Nephron progenitor cell (in vitro differentiated cells): ENCODE measurements at regions not wholly inside any gene's neighbourhood (a gene's known extent, or its start where the extent isn't known, plus 50 kb on each side); places are given as distances from the start of the nearest gene placed in this dataset.

Source experiments
- DNase-seq: peaks from one replicate; pipeline ENCODE4 v3.0.0; 2021
- H3K27ac Mint-ChIP-seq: 2 replicates; pipeline ENCODE4 v1.8.0; 2021; ENCODE audit warnings: mild to moderate bottlenecking, moderate library complexity, mixed read lengths
- H3K27me3 Mint-ChIP-seq: 2 replicates; pipeline ENCODE4 v1.8.0; 2021; ENCODE audit warnings: mild to moderate bottlenecking, low read depth, mixed read lengths; ENCODE audit not compliant: poor library complexity
- H3K36me3 Mint-ChIP-seq: 2 replicates; pipeline ENCODE4 v1.8.0; 2021; ENCODE audit warnings: low read depth, mixed read lengths
- H3K4me1 Mint-ChIP-seq: 2 replicates; pipeline ENCODE4 v1.8.0; 2021; ENCODE audit warnings: mixed read lengths
- H3K4me3 Mint-ChIP-seq: 2 replicates; pipeline ENCODE4 v1.8.0; 2021; ENCODE audit warnings: mild to moderate bottlenecking, moderate library complexity, mixed read lengths
- H3K9me3 Mint-ChIP-seq: 2 replicates; pipeline ENCODE4 v1.8.0; 2021; ENCODE audit warnings: mild to moderate bottlenecking, moderate library complexity, mixed read lengths
- CTCF ChIP-seq: fragments of 200-600 bp; sonication (generic); IDR thresholded peaks from 2 replicates; pipeline ENCODE4 v1.5.0; 2021; ENCODE audit warnings: antibody characterized with exemption

GRCh38 chr5:135729321-135729786 lies 105.1 kb upstream of the SLC25A48 start:
- TF ChIP-seq CTCF, result peak; percentile 41
- H3K4me3 Mint-ChIP-seq, result no peak overlapping the region

GRCh38 chr5:135724617-135725016 lies 109.8 kb upstream of the SLC25A48 start:
- Mint-ChIP-seq H3K36me3 (no peaks in the 10 kb centered on the region), H3K27me3 (peaks cover 4% of the 10 kb centered on the region), H3K9me3 (no peaks in the 10 kb centered on the region), H3K27ac (no peak overlapping the region), H3K4me3 (no peak overlapping the region), H3K4me1 (peaks cover 7% of the 10 kb centered on the region)
- no peak for TF ChIP-seq CTCF
- no peak for DNase-seq

More at GRCh38 chr5:135729321-135729786, 105.1 kb upstream of the SLC25A48 start:
- Mint-ChIP-seq H3K4me1 (peaks cover 7% of the 10 kb centered on the region), H3K36me3 (no peaks in the 10 kb centered on the region), H3K9me3 (no peaks in the 10 kb centered on the region), H3K27me3 (peaks cover 4% of the 10 kb centered on the region), H3K27ac (no peak overlapping the region)
- DNase-seq, result no peak

GRCh38 chr5:135723491-135723890 lies 111.0 kb upstream of the SLC25A48 start:
- Mint-ChIP-seq H3K9me3 (no peaks in the 10 kb centered on the region), H3K27ac (no peak overlapping the region), H3K4me3 (no peak overlapping the region), H3K36me3 (no peaks in the 10 kb centered on the region), H3K4me1 (no peaks in the 10 kb centered on the region), H3K27me3 (peaks cover 8% of the 10 kb centered on the region)
- TF ChIP-seq CTCF, result no peak
- DNase-seq, result no peak

- DNase-seq, result no peak
- Mint-ChIP-seq H3K9me3 (no peaks in the 10 kb centered on the region), H3K4me1 (no peaks in the 10 kb centered on the region), H3K27me3 (peaks cover 8% of the 10 kb centered on the region), H3K4me3 (no peak overlapping the region), H3K36me3 (no peaks in the 10 kb centered on the region), H3K27ac (no peak overlapping the region)
- no peak for TF ChIP-seq CTCF
Observed at GRCh38 chr5:135721548-135722090, 112.8 kb upstream of the SLC25A48 start.

GRCh38 chr5:135720191-135720590 lies 114.3 kb upstream of the SLC25A48 start:
- H3K27me3 Mint-ChIP-seq, result peaks cover 4% of the 10 kb centered on the region
- no peaks in the 10 kb centered on the region for H3K9me3 Mint-ChIP-seq
- no peaks in the 10 kb centered on the region for H3K36me3 Mint-ChIP-seq
- peak overlapping the region; percentile 38 for H3K27ac Mint-ChIP-seq
- H3K4me3 Mint-ChIP-seq, result no peak overlapping the region
- no peak for DNase-seq
- H3K4me1 Mint-ChIP-seq, result no peaks in the 10 kb centered on the region
- TF ChIP-seq CTCF, result no peak

GRCh38 chr5:135719428-135720063 lies 114.9 kb upstream of the SLC25A48 start:
- DNase-seq, result no peak
- H3K9me3 Mint-ChIP-seq, result no peaks in the 10 kb centered on the region
- H3K36me3 Mint-ChIP-seq, result no peaks in the 10 kb centered on the region
- TF ChIP-seq CTCF, result no peak
- no peak overlapping the region for H3K27ac Mint-ChIP-seq
- peaks cover 4% of the 10 kb centered on the region for H3K27me3 Mint-ChIP-seq
- H3K4me3 Mint-ChIP-seq, result no peak overlapping the region
- peaks cover 5% of the 10 kb centered on the region for H3K4me1 Mint-ChIP-seq
